GM12864 (cell line): ENCODE measurements at regions not wholly inside any gene's neighbourhood (a gene's known extent, or its start where the extent isn't known, plus 50 kb on each side); places are given as distances from the start of the nearest gene placed in this dataset.

ENCODE experiments used
- DNase-seq: peaks from one replicate; pipeline ENCODE4 v3.0.0-alpha.2; 2011; ENCODE audit warnings: low read depth
- H3K4me3 ChIP-seq: 2 replicates; pipeline ENCODE4 v1.5.1; 2011; ENCODE audit warnings: mild to moderate bottlenecking, low read depth, low read length, control low read depth
- CTCF ChIP-seq: IDR thresholded peaks from 2 replicates; pipeline ENCODE4 v1.5.1; 2011; ENCODE audit warnings: low read depth, mild to moderate bottlenecking, moderate library complexity, low read length, control low read depth, inconsistent platforms; ENCODE audit errors: missing control alignments

- TF ChIP-seq CTCF = no peak
- DNase-seq = no peak
Measured at GRCh38 chr16:11480634-11481033, 106.1 kb downstream of the LITAF start.

GRCh38 chr16:11481987-11482386 is 104.7 kb downstream of the LITAF start:
- no peak for DNase-seq
- no peak overlapping the region for H3K4me3 ChIP-seq
- TF ChIP-seq CTCF = no peak

More at GRCh38 chr16:11480634-11481033, 106.1 kb downstream of the LITAF start:
- no peak overlapping the region for H3K4me3 ChIP-seq

- no peak for TF ChIP-seq CTCF
- DNase-seq = no peak
- no peak overlapping the region for H3K4me3 ChIP-seq
Measured at GRCh38 chr16:11482946-11483748, 103.6 kb downstream of the LITAF start.

GRCh38 chr16:11484691-11485258 is 101.9 kb downstream of the LITAF start:
- no peak overlapping the region for H3K4me3 ChIP-seq
- no peak for DNase-seq
- TF ChIP-seq CTCF = no peak

- H3K4me3 ChIP-seq = no peak overlapping the region
- TF ChIP-seq CTCF = no peak
- no peak for DNase-seq
Measured at GRCh38 chr16:11485676-11486075, 101.0 kb downstream of the LITAF start.

- no peak for TF ChIP-seq CTCF
- H3K4me3 ChIP-seq = no peak overlapping the region
- no peak for DNase-seq
Measured at GRCh38 chr16:11487289-11487688, 99.4 kb downstream of the LITAF start.
